ENCODE measurements at regions not wholly inside any gene's neighbourhood (a gene's known extent, or its start where the extent isn't known, plus 50 kb on each side); places are given as distances from the start of the nearest gene placed in this dataset.
"Not testable (repeated sequence)": the region's sequence is repeated elsewhere in the genome, so short reads cannot be mapped to it uniquely, and the experiment has no call there.

DNA sequence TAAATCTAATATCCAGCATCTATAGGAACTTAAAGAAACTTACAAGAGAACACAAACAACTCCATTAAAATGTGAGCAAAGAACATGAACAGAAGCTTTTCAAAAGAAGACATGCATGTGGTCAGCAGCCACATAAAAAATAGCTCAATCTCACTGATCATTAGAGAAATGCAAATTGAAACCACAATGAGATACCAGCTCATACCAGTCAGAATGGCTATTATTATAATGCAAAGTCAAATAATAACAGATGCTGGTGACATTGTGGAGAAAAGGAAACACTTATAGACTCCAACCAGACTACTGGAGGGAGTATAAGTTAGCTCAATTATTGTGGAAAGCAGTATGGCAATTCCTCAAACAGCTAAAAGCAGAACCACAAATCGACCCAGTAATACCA lies 1314.5 kb downstream of the XPNPEP1 start:
- H3K27ac ChIP-seq = no peak overlapping the region
- TF ChIP-seq, protein P1, sequence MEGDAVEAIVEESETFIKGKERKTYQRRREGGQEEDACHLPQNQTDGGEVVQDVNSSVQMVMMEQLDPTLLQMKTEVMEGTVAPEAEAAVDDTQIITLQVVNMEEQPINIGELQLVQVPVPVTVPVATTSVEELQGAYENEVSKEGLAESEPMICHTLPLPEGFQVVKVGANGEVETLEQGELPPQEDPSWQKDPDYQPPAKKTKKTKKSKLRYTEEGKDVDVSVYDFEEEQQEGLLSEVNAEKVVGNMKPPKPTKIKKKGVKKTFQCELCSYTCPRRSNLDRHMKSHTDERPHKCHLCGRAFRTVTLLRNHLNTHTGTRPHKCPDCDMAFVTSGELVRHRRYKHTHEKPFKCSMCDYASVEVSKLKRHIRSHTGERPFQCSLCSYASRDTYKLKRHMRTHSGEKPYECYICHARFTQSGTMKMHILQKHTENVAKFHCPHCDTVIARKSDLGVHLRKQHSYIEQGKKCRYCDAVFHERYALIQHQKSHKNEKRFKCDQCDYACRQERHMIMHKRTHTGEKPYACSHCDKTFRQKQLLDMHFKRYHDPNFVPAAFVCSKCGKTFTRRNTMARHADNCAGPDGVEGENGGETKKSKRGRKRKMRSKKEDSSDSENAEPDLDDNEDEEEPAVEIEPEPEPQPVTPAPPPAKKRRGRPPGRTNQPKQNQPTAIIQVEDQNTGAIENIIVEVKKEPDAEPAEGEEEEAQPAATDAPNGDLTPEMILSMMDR (conservative IDR thresholded peaks at IDR 0.05) = no peak

DNA sequence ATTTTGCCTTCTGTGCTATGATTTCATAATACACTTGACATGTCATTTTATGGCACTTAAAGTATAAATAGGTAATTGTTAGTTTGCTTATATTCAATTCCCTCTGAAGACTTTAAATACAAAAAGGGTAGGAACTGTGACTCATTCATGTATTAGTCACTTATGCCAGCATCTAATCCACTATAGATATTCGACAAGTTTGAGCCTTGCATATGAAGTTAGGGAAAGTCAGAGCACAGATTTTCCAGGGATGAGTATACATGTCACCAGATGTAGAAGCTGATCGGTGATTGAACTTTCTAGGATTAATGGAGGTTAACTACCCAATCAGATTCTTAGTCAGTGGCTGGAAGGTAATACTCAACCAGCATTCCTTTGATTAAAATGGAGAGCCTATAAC lies 1321.5 kb downstream of the XPNPEP1 start:
- TF ChIP-seq, protein P1 (conservative IDR thresholded peaks at IDR 0.05) = no peak

DNA sequence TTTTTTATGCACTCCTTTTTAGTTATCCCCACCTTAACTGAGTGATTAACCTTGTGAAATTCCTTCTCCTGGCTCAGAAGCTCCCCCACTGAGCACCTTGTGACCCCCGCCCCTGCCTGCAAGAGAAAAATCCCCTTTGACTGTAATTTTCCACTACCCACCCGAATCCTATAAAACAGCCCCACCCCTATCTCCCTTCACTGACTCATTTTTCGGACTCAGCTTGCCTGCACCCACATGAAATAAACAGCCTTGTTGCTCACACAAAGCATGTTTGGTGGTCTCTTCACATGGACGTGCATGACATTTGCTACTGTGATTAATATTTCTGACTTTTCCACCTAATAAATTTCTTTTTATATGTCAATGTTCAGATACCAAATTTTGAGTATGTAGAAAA lies 1322.8 kb downstream of the XPNPEP1 start:
- H3K27ac ChIP-seq = not testable (repeated sequence)

More for the DNA sequence above, 1321.5 kb downstream of the XPNPEP1 start:
- no peak overlapping the region for H3K27ac ChIP-seq

DNA sequence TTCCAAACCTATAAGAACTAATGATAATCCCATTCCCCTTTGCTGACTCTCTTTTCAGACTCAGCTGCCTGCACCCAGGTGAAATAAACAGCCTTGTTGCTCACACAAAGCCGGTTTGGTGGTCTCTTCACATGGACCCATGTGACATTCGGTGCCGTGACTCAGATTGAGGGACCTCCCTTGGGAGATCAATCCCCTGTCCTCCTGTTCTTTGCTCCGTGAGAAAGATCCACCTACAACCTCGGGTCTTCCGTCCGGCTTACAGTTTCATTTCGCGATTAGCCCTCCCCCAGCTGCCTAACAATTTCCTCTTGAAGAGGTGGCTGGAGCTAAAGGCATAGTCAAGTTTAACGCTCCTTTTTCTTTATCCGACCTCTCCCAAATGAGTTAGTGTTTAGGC lies 1324.0 kb downstream of the XPNPEP1 start:
- not testable (repeated sequence) for H3K27ac ChIP-seq

DNA sequence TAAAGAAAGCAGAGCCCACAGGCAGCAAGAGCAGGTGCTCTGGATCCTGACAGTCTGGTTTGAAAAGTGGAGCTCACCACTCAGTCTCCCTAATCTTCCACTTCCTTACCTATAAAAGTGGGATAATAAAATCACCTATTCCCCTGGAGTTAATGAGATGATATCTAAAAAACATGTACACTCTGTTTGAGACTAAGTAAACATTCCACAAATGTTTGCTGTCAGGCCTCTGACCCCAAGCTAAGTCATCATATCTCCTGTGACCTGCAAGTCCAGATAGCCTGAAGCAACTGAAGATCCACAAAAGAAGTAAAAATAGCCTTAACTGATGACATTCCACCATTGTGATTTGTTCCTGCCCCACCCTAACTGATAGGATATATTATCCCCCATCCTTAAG lies 1324.5 kb downstream of the XPNPEP1 start:
- H3K27ac ChIP-seq = no peak overlapping the region
- TF ChIP-seq, protein P1 (conservative IDR thresholded peaks at IDR 0.05) = no peak

DNA sequence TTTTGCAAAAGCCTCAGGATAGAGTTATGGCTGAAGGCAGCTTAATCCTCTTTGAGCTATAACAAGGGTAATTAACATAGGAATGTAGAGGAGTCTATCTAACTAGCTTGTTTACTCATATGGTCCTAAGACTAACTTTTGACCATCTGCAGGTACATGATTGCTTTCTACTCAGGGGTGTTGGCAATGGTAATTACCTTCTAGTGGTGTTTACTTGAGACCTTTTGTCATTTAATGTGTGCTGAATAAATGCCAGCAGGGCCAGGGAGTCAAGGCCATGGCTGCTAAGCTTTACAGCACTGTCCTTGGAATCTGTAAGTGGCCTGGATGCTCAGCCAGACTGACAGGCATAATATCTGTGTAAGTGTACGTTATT lies 1325.0 kb downstream of the XPNPEP1 start:
- TF ChIP-seq, protein P1 (conservative IDR thresholded peaks at IDR 0.05) = no peak

DNA sequence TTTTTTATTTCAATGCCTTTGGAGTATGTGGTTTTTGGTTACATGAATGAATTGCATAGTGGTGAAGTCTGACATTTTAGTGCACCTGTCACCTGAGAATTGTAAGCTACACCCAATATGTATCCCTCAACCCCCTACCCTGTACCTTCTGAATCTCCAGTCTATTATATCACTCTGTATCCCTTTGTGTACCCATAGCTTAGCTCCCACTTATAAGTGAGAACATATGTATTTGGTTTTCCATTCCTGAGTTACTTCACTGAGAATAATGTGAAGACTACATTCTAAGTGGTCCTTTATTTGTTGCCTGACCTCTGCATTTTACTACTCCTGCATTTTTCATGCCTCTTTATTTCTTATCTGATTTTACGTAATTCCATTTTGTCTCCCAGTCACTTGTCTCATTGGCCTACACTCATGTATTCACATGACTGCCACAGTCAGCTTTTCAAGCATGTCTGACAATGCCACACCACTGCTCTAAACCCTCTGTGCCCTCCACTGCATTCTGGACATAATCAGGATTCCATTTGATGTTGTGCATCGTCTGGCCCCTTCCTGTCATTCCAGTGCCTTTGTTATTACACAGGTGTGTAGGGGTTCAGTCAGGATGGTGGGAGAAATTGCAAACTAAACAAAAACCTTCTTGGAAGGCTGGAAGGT lies 1325.5 kb downstream of the XPNPEP1 start:
- TF ChIP-seq, protein P1 (conservative IDR thresholded peaks at IDR 0.05) = no peak
- H3K27ac ChIP-seq = no peak overlapping the region

More for the DNA sequence above, 1325.0 kb downstream of the XPNPEP1 start:
- H3K27ac ChIP-seq = no peak overlapping the region

DNA sequence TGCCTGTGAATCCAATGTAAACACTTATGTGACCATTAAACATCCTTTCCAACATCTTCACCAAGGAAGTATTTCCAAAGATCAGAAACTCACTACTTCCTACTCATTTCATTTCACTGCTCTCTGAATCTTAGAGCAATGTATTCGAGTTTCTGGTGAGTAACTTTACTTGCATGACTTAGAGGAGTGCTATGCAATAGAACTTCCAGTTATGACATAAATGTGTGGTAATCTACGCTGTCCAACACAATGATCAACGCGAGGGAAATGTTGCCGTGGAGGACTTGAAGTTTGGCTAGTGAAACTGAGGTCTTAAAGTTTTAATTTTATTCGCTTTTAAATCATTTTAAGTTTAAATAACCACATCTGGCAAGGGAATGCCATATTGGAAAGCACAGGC lies 1326.3 kb downstream of the XPNPEP1 start:
- H3K27ac ChIP-seq = no peak overlapping the region
- TF ChIP-seq, protein P1 (conservative IDR thresholded peaks at IDR 0.05) = no peak

DNA sequence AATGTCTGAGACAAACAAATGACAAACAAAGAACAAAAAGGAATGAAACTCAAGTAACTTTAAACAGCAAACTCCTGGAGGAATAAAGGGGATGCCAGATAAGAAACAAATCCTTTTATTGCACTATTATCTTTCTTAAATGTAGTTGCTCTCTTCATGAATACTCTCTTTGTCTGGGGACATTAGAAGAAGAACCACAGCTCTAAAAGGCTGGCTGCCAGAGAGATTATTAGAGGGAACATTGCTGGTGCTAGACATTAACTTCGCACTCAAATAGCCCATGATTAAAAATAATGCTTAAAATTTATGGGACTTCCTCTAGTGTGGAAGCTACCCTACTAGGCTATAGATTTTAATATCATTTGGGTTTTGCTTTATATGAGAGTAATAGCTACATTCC lies 1330.4 kb downstream of the XPNPEP1 start:
- H3K27ac ChIP-seq = no peak overlapping the region
- TF ChIP-seq, protein P1 (conservative IDR thresholded peaks at IDR 0.05) = no peak

Measured in VCaP (cell line).